Hepatocyte (in vitro differentiated cells): ENCODE measurements at regions not wholly inside any gene's neighbourhood (a gene's known extent, or its start where the extent isn't known, plus 50 kb on each side); places are given as distances from the start of the nearest gene placed in this dataset.

Source experiments
- DNase-seq: peaks from one replicate; pipeline ENCODE4 v3.0.0-alpha.2; 2016; ENCODE audit warnings: low spot score
- H2AFZ ChIP-seq: fragments of 200-600 bp; sonication (generic); 2 replicates; pipeline ENCODE4 v1.6.0; 2016; ENCODE audit warnings: antibody characterized with exemption, mild to moderate bottlenecking
- H3K27ac ChIP-seq: fragments of 200-600 bp; sonication (generic); 2 replicates; pipeline ENCODE4 v1.5.1; 2016; ENCODE audit warnings: mild to moderate bottlenecking
- H3K27me3 ChIP-seq: fragments of 200-600 bp; sonication (generic); 2 replicates; pipeline ENCODE4 v1.6.1; 2016
- H3K36me3 ChIP-seq: fragments of 200-600 bp; sonication (generic); replicated peaks from 2 replicates; pipeline ENCODE4 v1.5.1; 2016; ENCODE audit warnings: low read depth; ENCODE audit not compliant: insufficient read depth
- H3K4me1 ChIP-seq: fragments of 200-600 bp; sonication (generic); 2 replicates; pipeline ENCODE4 v1.5.1; 2016; ENCODE audit warnings: mild to moderate bottlenecking, moderate library complexity; ENCODE audit not compliant: insufficient read depth
- H3K4me2 ChIP-seq: fragments of 200-600 bp; sonication (generic); 2 replicates; pipeline ENCODE4 v1.6.0; 2016
- H3K4me3 ChIP-seq: fragments of 200-600 bp; sonication (generic); 2 replicates; pipeline ENCODE4 v1.5.1; 2016; ENCODE audit warnings: mild to moderate bottlenecking
- H3K79me2 ChIP-seq: fragments of 200-600 bp; sonication (generic); 2 replicates; pipeline ENCODE4 v1.6.0; 2017; ENCODE audit warnings: mild to moderate bottlenecking
- H3K9me2 ChIP-seq: fragments of 200-600 bp; sonication (generic); replicated peaks from 2 replicates; pipeline ENCODE4 v1.6.0; 2017; ENCODE audit warnings: mild to moderate bottlenecking; ENCODE audit not compliant: insufficient read depth
- H3K9me3 ChIP-seq: fragments of 200-600 bp; sonication (generic); 2 replicates; pipeline ENCODE4 v1.5.1; 2016; ENCODE audit warnings: low read depth, mild to moderate bottlenecking
- H4K20me1 ChIP-seq: fragments of 200-600 bp; sonication (generic); 2 replicates; pipeline ENCODE4 v1.6.0; 2016; ENCODE audit warnings: mild to moderate bottlenecking; ENCODE audit not compliant: insufficient read depth, poor library complexity, severe bottlenecking
- CTCF ChIP-seq: fragments of 200-600 bp; sonication (generic); IDR thresholded peaks from 2 replicates; pipeline ENCODE4 v1.5.1; 2016; ENCODE audit warnings: antibody characterized with exemption, mild to moderate bottlenecking; ENCODE audit not compliant: poor library complexity
- EZH2 ChIP-seq: fragments of 200-600 bp; sonication (generic); IDR thresholded peaks from 2 replicates; pipeline ENCODE4 v1.6.1; 2016; ENCODE audit warnings: antibody characterized with exemption, mild to moderate bottlenecking, borderline replicate concordance
- EZH2phosphoT487 ChIP-seq: fragments of 200-600 bp; sonication (generic); IDR thresholded peaks from one replicate; pipeline ENCODE4 v1.6.1; 2018; ENCODE audit warnings: antibody characterized with exemption, mild to moderate bottlenecking, low read depth, moderate library complexity; ENCODE audit not compliant: unreplicated experiment, severe bottlenecking
- WGBS: methylation state at CpG from one replicate; pipeline ENCODE4 v1.1.6; 2016; ENCODE audit warnings: low lambda C conversion rate; ENCODE audit errors: missing lambda C conversion rate; 5-methylcytosine and 5-hydroxymethylcytosine counted together

GRCh38 chr11:104813532-104813931 lies 84.7 kb downstream of the CASP12 start:
- no peak overlapping the region for H3K27ac ChIP-seq
- H3K4me1 ChIP-seq = no peaks in the 10 kb centered on the region
- no peak for DNase-seq
- H2AFZ ChIP-seq = no peak overlapping the region
- no peaks in the 10 kb centered on the region for H3K9me3 ChIP-seq
- 61% methylated on average over 2 of the region's 2 CpGs for WGBS
- no peaks in the 10 kb centered on the region for H3K9me2 ChIP-seq
- no peaks in the 10 kb centered on the region for H3K79me2 ChIP-seq
- TF ChIP-seq EZH2phosphoT487 (no peak), CTCF (no peak)
- no peaks in the 10 kb centered on the region for H3K36me3 ChIP-seq
- H3K4me2 ChIP-seq = no peak overlapping the region
- H4K20me1 ChIP-seq = no peaks in the 10 kb centered on the region
- H3K27me3 ChIP-seq = no peaks in the 10 kb centered on the region
- H3K4me3 ChIP-seq = no peak overlapping the region

DNA sequence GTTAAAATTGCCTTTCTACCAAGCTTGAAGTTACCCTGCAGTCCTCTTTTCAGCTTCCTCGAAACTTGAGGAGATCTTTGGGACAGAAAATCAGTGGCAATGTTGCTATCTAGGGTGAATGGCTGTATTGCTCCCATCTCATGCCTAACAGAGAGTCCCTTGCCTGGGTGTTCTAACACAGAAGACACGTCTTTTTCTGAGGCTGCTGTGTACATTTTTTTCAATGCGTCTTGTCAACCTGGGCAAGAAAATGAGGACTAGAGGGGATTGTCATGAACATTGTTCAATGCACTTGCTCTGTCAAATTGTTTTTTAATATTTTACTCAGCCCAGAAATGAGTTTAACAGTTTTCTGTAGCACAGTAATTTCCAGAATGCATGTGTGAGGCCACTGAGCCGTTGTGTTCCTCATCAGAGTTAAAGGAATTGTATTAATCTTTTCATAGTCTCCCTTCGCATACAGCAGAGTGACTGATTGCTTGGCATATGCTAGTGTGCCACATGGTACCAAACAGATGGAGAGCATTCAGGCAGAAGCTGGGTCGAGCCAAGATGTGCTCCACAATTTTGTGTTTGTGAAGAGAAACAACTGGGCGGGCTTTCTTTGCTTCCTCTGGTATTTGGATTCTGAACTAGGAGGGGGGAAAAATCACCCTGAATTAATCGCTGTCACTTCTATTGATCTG lies 86.0 kb downstream of the CASP12 start:
- Histone ChIP-seq H3K9me3 (no peaks in the 10 kb centered on the region), H3K36me3 (no peaks in the 10 kb centered on the region), H3K79me2 (no peaks in the 10 kb centered on the region), H3K27me3 (no peaks in the 10 kb centered on the region), H3K4me1 (no peaks in the 10 kb centered on the region), H3K9me2 (no peaks in the 10 kb centered on the region), H2AFZ (no peak overlapping the region), H3K4me3 (no peak overlapping the region), H4K20me1 (no peaks in the 10 kb centered on the region), H3K27ac (no peak overlapping the region), H3K4me2 (no peak overlapping the region)
- DNase-seq = no peak
- no peak for TF ChIP-seq EZH2phosphoT487
- no peak for TF ChIP-seq CTCF
- no peak for TF ChIP-seq EZH2
- 81% methylated on average over 8 of the region's 8 CpGs for WGBS

GRCh38 chr11:104803776-104804175 lies 94.5 kb downstream of the CASP12 start:
- H4K20me1 ChIP-seq = no peaks in the 10 kb centered on the region
- H3K9me3 ChIP-seq = no peaks in the 10 kb centered on the region
- no peaks in the 10 kb centered on the region for H3K4me1 ChIP-seq
- no peak overlapping the region for H3K4me3 ChIP-seq
- TF ChIP-seq EZH2phosphoT487 (no peak), EZH2 (no peak), CTCF (no peak)
- no peaks in the 10 kb centered on the region for H3K79me2 ChIP-seq
- no peak overlapping the region for H2AFZ ChIP-seq
- DNase-seq = no peak
- H3K4me2 ChIP-seq = no peak overlapping the region
- 79% methylated on average over 2 of the region's 2 CpGs for WGBS
- H3K27ac ChIP-seq = no peak overlapping the region
- H3K9me2 ChIP-seq = no peaks in the 10 kb centered on the region
- no peaks in the 10 kb centered on the region for H3K27me3 ChIP-seq
- no peaks in the 10 kb centered on the region for H3K36me3 ChIP-seq
